T-helper 1 cell (primary cell): ENCODE measurements at regions not wholly inside any gene's neighbourhood (a gene's known extent, or its start where the extent isn't known, plus 50 kb on each side); places are given as distances from the start of the nearest gene placed in this dataset.

Experiments used
- DNase-seq, 5 donors: peaks; one replicate each; pipeline ENCODE4 v3.0.0-alpha.2; 2012 to 2020

GRCh38 chr3:193851941-193852674 is 259.1 kb downstream of the OPA1 start:
- DNase-seq, result no peak

- DNase-seq, result no peak
Measured at GRCh38 chr3:193852901-193853300, 259.9 kb downstream of the OPA1 start.

GRCh38 chr3:193853511-193854219 is 260.7 kb downstream of the OPA1 start:
- DNase-seq, result no peak

GRCh38 chr3:193857996-193858395 is 265.0 kb downstream of the OPA1 start:
- no peak for DNase-seq

- no peak for DNase-seq
Measured at GRCh38 chr3:193859195-193859594, 266.2 kb downstream of the OPA1 start.

- no peak for DNase-seq
Measured at GRCh38 chr3:193861012-193861411, 268.0 kb downstream of the OPA1 start.

- no peak for DNase-seq
Measured at GRCh38 chr3:193862843-193863242, 269.8 kb downstream of the OPA1 start.

GRCh38 chr3:193863657-193864357 is 270.8 kb downstream of the OPA1 start:
- DNase-seq, result no peak

- no peak for DNase-seq
Measured at GRCh38 chr3:193865339-193865738, 270.6 kb upstream of the HES1 start.

- no peak for DNase-seq
Measured at GRCh38 chr3:193865896-193866480, 270.0 kb upstream of the HES1 start.

GRCh38 chr3:193868590-193868989 is 267.4 kb upstream of the HES1 start:
- no peak for DNase-seq

- peak in 1 of 5 donors; percentile 10 for DNase-seq
Measured at GRCh38 chr3:193869221-193870201, 266.4 kb upstream of the HES1 start.

- no peak for DNase-seq
Measured at GRCh38 chr3:193870376-193871219, 265.4 kb upstream of the HES1 start.

- no peak for DNase-seq
Measured at GRCh38 chr3:193871220-193871485, 264.8 kb upstream of the HES1 start.

- peak in 1 of 5 donors; percentile 6 for DNase-seq
Measured at GRCh38 chr3:193872265-193872753, 263.6 kb upstream of the HES1 start.

- no peak for DNase-seq
Measured at GRCh38 chr3:193873426-193874201, 262.3 kb upstream of the HES1 start.

- DNase-seq, result no peak
Measured at GRCh38 chr3:193874512-193874911, 261.4 kb upstream of the HES1 start.

- no peak for DNase-seq
Measured at GRCh38 chr3:193874997-193875593, 260.9 kb upstream of the HES1 start.

- no peak for DNase-seq
Measured at GRCh38 chr3:193875601-193876321, 260.2 kb upstream of the HES1 start.
